HuH-7 (cell line): ENCODE measurements at regions not wholly inside any gene's neighbourhood (a gene's known extent, or its start where the extent isn't known, plus 50 kb on each side); places are given as distances from the start of the nearest gene placed in this dataset.
"Not testable (repeated sequence)": the region's sequence is repeated elsewhere in the genome, so short reads cannot be mapped to it uniquely, and the experiment has no call there.

Experiments used
- DNase-seq: peaks from one replicate; pipeline ENCODE4 v3.0.0; 2011; ENCODE audit warnings: low spot score

- no peak for DNase-seq
Measured at GRCh38 chr6:14765106-14765505, 480.8 kb upstream of the JARID2 start.

GRCh38 chr6:14765721-14766390 lies 480.0 kb upstream of the JARID2 start:
- no peak for DNase-seq

- no peak for DNase-seq
Measured at GRCh38 chr6:14766391-14766994, 479.4 kb upstream of the JARID2 start.

GRCh38 chr6:14767226-14767625 lies 478.6 kb upstream of the JARID2 start:
- no peak for DNase-seq

- no peak for DNase-seq
Measured at GRCh38 chr6:14770040-14770439, 475.8 kb upstream of the JARID2 start.

GRCh38 chr6:14770572-14770971 lies 475.3 kb upstream of the JARID2 start:
- DNase-seq: no peak

GRCh38 chr6:14771016-14771415 lies 474.9 kb upstream of the JARID2 start:
- DNase-seq: no peak

- no peak for DNase-seq
Measured at GRCh38 chr6:14772188-14772587, 473.7 kb upstream of the JARID2 start.

- DNase-seq: no peak
Measured at GRCh38 chr6:14775528-14775927, 470.3 kb upstream of the JARID2 start.

GRCh38 chr6:14776307-14776706 lies 469.6 kb upstream of the JARID2 start:
- DNase-seq: no peak

- DNase-seq: no peak
Measured at GRCh38 chr6:14781772-14782525, 463.9 kb upstream of the JARID2 start.

- not testable (repeated sequence) for DNase-seq
Measured at GRCh38 chr6:14782921-14783464, 462.9 kb upstream of the JARID2 start.

- no peak for DNase-seq
Measured at GRCh38 chr6:14783594-14783993, 462.3 kb upstream of the JARID2 start.

GRCh38 chr6:14784596-14785492 lies 461.0 kb upstream of the JARID2 start:
- DNase-seq: no peak

- no peak for DNase-seq
Measured at GRCh38 chr6:14785493-14785790, 460.4 kb upstream of the JARID2 start.

- no peak for DNase-seq
Measured at GRCh38 chr6:14786008-14786407, 459.9 kb upstream of the JARID2 start.

- DNase-seq: no peak
Measured at GRCh38 chr6:14786455-14786854, 459.4 kb upstream of the JARID2 start.

- DNase-seq: no peak
Measured at GRCh38 chr6:14787250-14787649, 458.6 kb upstream of the JARID2 start.

- no peak for DNase-seq
Measured at GRCh38 chr6:14787677-14788076, 458.2 kb upstream of the JARID2 start.

- DNase-seq: no peak
Measured at GRCh38 chr6:14789996-14790395, 455.9 kb upstream of the JARID2 start.

GRCh38 chr6:14790976-14791375 lies 454.9 kb upstream of the JARID2 start:
- no peak for DNase-seq

GRCh38 chr6:14791526-14791925 lies 454.3 kb upstream of the JARID2 start:
- DNase-seq: no peak
